Limb (tissue), 2 donors: ENCODE measurements at regions not wholly inside any gene's neighbourhood (a gene's known extent, or its start where the extent isn't known, plus 50 kb on each side); places are given as distances from the start of the nearest gene placed in this dataset.
"Not testable (repeated sequence)": the region's sequence is repeated elsewhere in the genome, so short reads cannot be mapped to it uniquely, and the experiment has no call there.

Experiments
- DNase-seq, 2 donors: peaks; one replicate each; pipeline ENCODE4 v3.0.0-alpha.2; 2016; ENCODE audit errors: extremely low spot score in 2 of 2

DNA sequence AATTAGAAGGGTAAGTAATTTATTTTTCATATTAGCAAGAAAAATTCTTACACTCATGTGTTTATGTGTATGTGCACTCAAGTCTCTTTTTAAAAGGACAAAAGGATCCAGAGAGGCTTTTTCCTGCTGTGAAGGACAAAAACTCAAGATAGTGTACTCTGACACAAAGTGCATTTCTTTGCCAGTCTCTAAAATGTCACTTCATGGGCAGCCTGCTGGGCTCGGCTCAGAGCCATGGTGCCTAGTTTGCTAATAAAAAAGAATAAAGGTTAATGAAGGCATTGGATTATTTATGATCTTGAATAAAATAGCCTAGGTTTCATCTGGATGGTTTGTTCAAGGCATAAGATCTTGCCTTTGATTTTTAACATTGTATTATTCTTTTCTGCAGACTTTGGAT lies 989.0 kb downstream of the TBL1XR1 start:
- no peak for DNase-seq

DNA sequence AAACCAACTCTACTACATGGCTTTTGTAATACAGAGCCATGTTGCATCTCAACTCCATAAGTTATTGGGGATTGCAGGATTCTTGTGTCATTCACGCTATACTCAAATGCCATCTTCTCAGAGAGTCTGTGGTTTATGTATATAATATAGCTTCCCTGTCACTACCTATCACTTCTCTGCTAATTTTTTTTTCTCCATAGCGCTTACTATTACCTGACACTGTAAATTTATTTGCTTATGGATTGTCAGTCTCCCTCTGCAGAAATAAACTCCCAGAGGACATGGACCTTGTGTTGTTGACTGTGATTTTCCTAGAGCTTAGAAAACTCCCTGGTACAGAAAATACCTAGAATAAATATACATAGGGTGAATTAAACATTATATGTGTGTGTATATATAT lies 990.5 kb downstream of the TBL1XR1 start:
- DNase-seq: no peak

DNA sequence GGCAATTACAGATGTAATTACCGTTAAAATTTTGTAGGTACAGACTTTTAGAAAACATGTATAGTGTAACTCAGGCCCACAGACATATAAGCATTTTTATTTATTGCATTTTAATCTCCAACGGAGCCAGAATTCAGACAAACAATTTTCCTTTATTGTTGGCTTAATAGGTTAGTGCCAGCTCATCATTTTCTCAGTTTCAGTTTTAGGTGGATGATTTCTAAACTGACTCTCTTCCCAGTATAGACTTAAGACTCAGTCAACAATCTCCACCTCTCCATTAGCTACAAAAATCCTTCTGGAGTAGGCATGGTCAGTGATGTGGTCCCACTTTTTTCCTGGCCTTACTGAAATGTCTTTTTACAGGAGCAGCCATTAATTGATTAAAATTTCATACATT lies 994.6 kb downstream of the TBL1XR1 start:
- DNase-seq: no peak

DNA sequence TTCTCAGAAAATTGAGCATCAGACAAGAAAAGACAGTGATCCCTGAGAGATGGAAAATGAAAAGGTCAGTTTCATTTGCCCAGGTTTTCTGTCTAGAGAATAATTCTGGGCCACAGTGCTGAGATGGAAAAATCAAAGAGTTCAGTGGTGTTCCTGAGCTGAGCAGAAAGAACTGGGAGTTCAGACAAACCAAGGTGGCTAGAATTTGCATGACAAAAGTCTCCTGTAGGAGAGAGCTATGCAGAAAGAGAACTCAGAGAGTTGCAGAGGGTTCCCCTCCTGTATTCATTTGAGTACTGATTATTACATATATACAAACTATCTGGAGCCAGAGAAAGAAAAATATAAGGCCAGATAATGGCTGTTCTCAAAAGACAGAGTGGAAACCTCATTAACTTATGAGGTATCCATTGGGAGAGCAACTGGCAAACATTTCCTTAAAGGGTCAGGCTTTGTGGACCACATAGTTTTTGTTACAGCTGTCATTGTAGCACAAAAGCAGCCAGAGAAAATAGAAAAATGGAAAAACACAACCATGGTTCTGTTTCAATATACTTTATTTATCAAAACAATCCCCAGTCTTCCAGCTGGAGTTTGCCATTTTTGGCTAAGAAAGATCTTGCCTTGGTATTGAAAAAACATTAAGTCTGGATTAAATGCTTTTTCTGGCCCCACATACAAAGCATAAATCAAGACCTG lies 1004.1 kb downstream of the TBL1XR1 start:
- peak in 1 of 2 donors; percentile 53 for DNase-seq

DNA sequence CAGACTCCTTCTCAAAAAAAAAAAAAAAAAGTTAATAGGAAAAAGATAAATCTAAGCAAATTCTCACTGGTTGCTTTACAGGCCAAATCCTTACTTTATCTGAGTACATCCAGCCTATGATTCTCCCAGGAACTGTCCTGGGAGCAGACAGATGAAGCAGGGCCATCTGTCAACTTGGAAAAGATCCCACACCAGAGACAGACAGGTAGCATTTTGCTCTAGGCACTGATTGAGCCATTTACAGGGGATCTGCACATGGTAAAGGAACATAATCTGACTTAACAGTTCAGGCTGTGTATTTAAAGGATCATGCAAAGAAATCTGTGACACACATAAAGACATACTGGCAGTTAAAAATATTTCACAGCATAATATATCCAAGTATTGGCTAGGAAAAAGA lies 1006.5 kb downstream of the TBL1XR1 start:
- DNase-seq: no peak

DNA sequence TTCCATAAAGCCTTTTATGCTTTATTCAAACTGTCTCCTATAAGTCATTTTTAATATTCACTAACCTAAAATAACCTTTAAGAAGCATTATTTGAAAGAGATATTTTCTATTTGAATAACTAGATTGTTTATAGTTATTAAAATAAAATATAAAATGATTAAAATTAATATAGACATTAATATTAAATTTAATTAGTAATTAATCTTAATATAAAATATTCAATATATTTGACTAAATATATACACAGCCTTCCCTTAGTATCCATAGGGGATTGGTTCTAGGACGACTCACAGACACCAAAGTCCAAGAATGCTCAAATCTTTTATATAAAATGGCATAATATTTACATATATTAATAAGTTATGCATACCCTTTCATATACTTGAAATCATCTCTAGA lies 1014.1 kb downstream of the TBL1XR1 start:
- no peak for DNase-seq

DNA sequence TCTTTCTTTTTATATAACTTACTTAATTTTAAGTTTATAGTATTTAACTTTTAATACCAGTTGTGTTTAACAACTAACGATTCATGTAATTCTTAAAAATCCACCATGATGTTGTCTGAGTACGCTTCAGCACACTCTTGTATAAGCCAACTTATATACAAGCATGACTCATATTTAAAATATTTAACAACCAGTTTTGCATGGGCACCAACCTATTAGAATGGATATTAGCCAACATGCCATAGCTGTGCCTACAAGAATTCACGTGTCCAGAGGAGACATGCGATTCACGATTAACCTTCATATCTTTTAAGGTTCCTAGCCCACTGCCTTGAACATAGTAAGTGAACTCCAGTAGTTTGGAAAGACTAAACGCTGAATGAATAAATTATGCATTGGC lies 1023.2 kb downstream of the TBL1XR1 start:
- no peak for DNase-seq

DNA sequence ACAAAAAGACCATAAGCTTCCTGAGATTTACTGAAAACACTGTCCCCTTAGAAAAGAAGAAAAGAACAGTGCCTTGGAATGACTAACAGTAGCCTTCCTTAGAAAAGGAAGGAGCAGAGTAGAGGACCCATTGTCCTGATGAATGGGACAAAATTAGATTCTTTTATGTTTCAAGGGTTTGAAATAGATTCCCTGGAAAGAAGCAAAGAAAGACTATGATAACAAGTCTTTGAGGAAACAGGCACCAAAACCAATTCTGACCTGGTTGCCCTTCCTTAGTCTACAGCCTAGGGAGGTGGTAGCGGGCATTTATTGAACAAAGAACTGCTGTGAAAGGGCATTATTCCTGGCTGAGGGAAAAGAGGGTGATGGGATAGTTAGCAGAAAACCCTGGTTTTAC lies 1024.8 kb downstream of the TBL1XR1 start:
- DNase-seq: no peak

DNA sequence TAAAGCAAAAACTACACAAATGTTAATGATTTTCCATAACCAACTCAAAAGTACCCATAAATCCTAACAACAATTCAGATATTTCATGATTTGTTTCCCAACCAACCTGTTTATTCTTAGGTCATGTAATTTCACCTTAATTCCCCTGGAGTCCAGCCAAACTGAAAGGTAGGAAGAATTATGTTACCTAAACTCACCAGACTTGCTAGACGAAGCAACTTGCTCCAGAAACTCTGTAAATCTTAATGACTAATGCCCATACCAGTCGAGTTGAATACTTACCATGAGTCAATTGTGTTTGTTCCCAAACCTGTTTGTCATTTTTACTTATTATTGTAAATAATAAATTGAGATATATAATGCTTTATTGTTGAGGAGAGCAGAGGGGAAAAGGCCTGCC lies 1030.0 kb downstream of the TBL1XR1 start:
- DNase-seq: no peak

DNA sequence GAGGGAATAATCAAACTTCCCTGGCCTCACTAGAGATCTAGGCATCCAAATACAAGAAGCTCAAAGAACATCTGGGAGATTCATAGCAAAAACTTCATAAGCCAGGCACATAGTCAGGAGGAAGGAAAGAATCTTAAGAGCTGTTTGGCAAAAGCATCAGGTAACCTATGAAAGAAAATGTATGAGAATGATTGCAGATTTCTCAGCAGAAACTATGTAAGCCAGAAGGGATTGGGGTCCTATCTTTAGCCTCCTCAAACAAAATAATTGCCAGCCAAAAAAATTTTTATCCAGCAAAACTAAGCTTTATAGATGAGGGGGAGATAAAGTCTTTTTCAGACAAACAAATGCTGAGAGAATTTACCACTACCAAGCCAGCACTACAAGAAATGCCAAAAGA lies 1036.3 kb downstream of the TBL1XR1 start:
- no peak for DNase-seq

DNA sequence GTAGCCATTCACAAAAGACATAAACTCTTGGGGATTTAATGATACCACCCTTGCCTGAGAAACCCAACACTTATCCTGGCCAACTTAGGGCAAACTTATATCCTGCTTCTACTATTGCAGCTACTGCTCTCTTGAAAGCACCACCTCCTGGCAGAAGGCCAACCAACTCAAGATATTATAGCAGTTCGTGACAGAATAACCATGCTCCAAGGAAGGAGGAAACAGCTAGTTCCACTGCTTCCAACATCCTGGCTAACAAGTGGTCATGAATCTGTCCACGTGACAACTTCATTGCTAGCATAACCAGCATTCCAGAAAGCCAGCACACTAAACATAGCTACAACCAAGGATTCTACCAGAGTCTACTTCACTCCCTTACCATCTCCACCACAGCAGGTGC lies 1037.5 kb downstream of the TBL1XR1 start:
- no peak for DNase-seq

DNA sequence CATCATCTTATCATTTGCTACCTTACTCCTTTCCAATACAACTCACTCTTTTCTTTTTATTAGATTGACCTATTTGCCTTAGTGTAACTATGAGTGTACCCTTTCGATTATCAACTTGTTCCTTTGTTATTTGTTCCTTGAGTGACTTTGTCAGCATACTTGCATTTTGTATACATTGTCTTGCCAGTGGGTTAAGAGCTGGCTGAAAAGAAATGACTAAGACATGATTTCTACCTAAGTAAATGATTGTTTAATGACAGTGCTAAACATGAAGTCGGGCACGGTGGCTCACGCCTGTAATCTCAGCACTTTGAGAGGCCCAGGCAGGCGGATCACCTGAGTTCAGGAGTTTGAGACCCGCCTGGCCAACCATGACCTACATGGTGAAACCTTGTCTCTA lies 1042.3 kb downstream of the TBL1XR1 start:
- no peak for DNase-seq

DNA sequence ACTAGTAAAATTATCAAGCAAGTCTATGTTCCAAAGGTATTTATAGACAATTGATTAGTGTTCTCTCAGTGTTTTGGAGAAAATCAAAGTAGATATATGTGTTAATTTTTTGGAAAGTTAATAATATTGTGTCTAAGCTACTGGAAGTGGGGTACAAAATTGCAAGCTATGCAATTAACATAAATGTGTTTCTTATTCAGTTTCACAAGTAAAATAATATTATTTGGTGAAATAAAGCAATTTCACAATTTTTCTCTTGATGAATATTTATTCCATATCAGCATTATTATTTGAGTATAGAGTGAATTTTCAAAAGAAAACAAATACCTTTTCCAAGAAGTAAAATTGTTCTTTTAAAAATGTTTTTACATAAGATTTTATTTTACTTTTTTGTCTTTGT lies 1047.7 kb downstream of the TBL1XR1 start:
- DNase-seq: no peak

DNA sequence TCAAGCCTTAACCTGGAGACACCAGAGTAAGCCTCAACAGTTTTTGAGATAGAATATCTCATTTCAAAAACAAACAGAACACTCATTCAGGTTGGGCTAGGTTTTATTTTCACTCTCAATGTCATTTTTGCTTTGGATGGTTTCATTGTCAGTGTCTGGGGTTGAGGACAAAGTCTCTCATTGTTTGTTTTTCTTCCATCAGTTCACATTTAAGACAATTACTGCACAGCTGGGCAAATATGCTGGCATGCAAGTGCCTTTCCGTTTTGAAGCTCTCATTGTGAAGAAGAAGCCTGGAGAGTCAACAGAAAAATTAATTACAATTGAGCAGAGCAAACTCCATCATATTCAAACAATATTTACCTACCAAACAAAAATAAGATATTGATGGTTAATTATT lies 1050.0 kb downstream of the TBL1XR1 start:
- no peak for DNase-seq

DNA sequence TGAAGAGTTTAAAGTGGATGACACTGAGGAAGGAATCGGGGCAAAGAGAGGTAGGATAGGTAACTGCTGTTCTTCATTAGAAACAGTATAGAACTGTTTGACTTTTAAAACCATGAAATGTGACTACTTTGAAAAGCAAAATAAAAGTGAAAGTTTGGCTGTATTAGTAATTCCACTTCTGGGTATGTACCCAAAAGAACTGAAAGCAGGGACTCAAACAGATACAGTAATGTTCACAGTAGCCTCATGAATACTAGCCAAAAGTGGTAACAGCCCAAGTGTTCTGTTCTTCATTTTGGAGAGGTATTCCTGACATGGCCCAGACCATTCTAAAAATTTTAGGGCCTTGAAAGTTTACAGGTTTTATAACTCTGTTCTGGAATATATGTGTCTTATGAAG lies 1055.4 kb downstream of the TBL1XR1 start:
- no peak for DNase-seq

DNA sequence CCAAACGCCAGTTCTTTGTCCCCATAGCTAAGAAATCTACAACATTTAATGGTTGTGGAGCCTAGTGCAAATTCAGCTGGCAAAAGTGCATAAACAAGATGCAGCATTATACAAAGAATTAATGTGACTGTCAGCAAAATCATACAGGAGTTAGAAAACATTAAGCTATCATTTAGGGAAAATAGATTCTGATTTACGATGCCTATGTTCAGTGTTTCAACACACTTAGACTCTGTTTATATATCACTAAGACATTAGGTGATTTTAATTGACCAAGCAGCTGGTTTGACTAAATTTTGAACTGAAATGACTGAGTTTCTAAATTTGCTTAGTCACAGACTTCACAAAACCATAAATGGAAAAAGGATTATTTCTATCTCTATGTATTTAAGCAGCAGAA lies 1076.8 kb downstream of the TBL1XR1 start:
- DNase-seq: no peak

DNA sequence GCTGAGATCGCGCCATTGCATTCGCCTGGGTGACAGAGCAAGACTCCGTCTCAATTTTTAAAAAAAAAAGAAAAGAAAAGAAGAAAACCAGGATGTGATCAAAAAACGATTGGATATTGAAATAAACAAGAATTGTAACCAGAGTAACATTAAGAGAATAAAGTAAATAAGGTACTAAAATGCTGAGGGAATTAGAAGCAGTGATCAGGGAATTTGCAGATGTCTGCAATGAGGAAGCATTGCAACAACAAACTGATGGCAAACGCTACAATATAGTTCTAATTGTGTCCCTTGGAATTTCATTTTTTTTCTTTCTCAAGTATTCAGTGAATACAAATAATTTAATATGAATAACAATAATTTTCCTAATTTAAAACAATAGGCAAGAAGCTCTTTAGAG lies 1077.5 kb downstream of the TBL1XR1 start:
- DNase-seq: no peak

DNA sequence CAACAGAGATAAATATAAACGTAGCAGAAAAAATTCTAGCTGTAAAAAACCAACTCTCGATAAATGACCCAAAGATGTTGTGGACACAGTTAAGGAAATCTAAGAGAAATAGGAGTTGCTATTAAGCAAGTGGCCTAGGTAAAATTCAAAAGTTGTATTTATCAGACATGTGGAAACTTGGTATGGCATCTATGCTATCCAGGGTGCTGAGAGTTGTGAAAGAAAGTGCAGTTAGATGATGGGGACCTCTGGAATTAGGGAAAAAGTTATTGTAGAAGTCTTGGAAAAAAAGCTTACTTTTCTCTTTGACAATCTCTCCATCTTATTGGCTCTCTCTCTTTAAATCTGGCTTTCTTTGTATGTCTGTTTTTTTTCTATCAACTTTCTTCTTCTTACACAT lies 1090.9 kb downstream of the TBL1XR1 start:
- DNase-seq: no peak

DNA sequence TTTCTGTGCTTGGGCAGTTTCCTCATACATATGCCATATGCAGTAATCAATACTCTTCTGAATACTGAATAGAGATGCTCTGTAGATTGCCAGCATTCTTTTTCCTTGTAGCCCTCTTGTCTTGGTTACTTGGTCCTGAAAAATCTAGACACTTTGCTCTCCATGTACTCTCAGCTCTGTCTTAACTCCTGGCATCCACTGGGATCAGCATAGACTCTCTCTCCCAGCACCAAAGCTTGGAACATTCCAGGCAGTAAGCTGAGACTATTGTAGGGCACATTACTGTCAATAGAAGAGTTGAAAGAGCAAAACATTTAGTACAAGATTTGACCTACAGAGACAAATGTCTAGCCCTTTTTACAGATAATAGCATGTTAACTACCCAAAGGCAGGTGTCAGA lies 1100.3 kb downstream of the TBL1XR1 start:
- no peak for DNase-seq

DNA sequence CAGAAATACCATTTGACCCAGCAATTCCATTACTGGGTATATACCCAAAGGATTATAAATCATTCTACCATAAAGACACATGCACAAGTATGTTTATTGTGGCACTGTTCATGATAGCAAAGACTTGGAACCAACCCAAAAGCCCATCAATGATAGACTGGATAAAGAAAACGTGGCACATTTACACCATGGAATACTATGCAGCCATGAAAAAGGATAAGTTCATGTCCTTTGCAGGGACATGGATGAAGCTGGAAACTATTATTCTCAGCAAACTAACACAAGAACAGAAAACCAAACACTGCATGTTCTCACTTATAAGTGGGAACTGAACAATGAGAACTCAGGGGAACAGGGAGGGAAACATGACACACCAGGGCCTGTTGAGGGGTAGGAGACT lies 1103.4 kb downstream of the TBL1XR1 start:
- not testable (repeated sequence) for DNase-seq

DNA sequence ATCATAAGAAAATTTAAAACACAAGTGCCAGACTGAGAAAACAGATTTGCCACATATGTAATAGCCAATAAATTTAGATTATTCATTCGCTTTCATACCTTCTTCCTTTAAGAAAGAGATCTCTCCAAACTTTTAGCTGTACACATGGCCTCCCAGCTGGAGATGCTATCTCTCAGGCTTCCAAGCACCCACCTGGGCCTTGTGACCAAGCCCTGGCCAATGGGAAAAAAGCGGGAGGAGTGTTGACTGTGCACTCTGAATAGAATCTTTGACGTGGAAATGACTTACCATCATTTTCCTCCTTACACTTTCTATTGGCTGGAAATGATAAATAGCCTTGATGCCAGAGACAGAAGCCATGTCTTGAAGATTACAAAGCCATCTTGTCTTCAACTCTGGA lies 1106.6 kb downstream of the TBL1XR1 start:
- no peak for DNase-seq

DNA sequence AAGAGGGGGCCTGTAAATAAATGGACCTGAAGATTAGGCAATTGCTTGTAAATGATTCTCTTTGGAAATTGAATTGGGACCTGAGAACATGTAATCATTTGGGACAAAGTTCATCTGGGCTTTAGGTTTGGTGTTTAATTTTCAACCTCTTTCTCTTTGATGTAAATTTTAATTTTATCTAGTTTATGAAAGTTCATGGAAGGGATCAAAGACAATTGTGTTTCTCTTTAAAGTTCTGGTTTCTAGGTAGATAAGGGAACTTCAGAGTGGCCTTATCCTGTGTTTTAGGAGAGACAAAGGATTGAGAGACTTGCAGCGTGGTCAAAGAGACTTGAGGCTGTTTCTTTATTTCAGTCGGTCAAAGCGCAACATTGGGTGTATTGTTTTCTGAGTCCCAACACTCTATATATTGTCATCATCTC lies 1108.3 kb downstream of the TBL1XR1 start:
- DNase-seq: no peak

DNA sequence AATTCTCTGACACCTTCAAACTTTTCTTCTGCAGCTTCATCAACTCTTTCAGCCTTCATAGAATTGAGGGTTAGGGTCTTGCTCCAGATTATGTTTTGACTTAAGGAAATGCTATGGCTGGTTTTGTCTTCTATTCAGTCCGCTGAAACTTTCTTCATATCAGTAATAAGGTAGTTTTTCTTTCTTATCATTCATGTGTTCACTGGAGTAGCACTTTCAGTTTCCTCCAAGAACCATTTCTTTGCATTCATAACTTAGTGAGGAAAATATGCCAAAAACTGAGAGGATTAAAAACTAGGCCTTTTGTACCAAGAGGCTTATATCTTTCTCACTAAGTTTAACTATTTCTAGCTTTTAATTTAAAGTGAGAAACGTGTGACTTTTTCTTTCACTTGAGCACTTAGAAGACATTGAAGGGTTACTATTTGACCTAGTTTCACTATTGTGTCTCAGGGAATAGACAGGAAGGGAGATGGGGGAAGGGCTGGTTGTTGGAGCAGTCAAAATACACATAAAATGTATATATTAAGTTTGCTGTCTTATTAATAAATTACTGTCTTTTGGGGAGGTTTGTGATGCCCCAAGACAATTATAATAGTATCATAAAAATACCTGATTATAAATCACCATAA lies 1110.1 kb downstream of the TBL1XR1 start:
- DNase-seq: no peak

DNA sequence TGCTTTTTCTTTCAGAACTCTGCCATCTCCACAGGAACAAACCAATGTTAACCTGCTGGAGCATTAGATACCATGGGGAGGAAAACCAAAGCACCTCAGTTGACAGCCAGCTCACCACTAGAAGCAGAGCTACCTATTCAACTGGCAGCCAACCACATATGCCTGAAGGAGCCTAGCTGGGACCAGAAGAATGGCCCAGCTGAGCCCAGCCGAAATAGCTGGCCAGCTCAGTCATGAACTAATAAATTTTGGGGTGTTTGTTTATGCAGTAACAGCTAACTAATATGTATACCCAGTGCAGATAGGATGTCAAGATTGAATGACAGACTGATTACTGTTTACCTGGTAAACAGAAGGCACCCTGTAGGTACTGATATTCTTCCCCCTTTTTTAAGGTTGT lies 1117.5 kb downstream of the TBL1XR1 start:
- no peak for DNase-seq
